SU-DHL-6 (cell line): ENCODE measurements at regions not wholly inside any gene's neighbourhood (a gene's known extent, or its start where the extent isn't known, plus 50 kb on each side); places are given as distances from the start of the nearest gene placed in this dataset.

ENCODE experiments used
- H2AFZ ChIP-seq: fragments of 200-600 bp; sonication (generic); 2 replicates; pipeline ENCODE4 v1.6.1; 2014; ENCODE audit warnings: low read depth, mild to moderate bottlenecking, moderate library complexity, mixed read lengths, antibody characterized with exemption, low read length; ENCODE audit not compliant: severe bottlenecking
- H3F3A ChIP-seq: fragments of 200-600 bp; shearing (Covaris generic); 2 replicates; pipeline ENCODE4 v1.6.0; 2016; ENCODE audit warnings: antibody characterized with exemption, mild to moderate bottlenecking; ENCODE audit not compliant: insufficient read depth
- H3K27ac ChIP-seq: fragments of 200-600 bp; sonication (generic); 2 replicates; pipeline ENCODE4 v1.5.1; 2016; ENCODE audit warnings: low read depth, mild to moderate bottlenecking, low read length, moderate library complexity, mixed read lengths
- H3K27me3 ChIP-seq: fragments of 200-600 bp; sonication (generic), shearing (Covaris generic); 2 replicates; pipeline ENCODE4 v1.6.0; 2014; ENCODE audit warnings: mild to moderate bottlenecking, low read length
- H3K36me3 ChIP-seq: fragments of 200-600 bp; sonication (generic); 2 replicates; pipeline ENCODE4 v1.6.1; 2014; ENCODE audit warnings: mild to moderate bottlenecking, low read length, mixed read lengths
- H3K4me2 ChIP-seq: fragments of 300-600, 200-600 bp; shearing (Covaris generic), sonication (generic); 2 replicates; pipeline ENCODE4 v1.6.0; 2014; ENCODE audit warnings: low read length, low read depth, mild to moderate bottlenecking; ENCODE audit not compliant: poor library complexity, severe bottlenecking
- H3K4me3 ChIP-seq: fragments of 200-600 bp; sonication (generic); 2 replicates; pipeline ENCODE4 v1.5.1; 2014; ENCODE audit warnings: antibody characterized with exemption, low read length, mild to moderate bottlenecking, mixed read lengths; ENCODE audit not compliant: insufficient read depth, poor library complexity, severe bottlenecking
- H3K79me2 ChIP-seq: fragments of 200-600 bp; sonication (generic); 2 replicates; pipeline ENCODE4 v1.6.1; 2014; ENCODE audit warnings: mild to moderate bottlenecking, low read length, moderate library complexity; ENCODE audit not compliant: insufficient read depth
- H3K9ac ChIP-seq: fragments of 200-600 bp; sonication (generic); 2 replicates; pipeline ENCODE4 v1.7.0; 2014; ENCODE audit warnings: mild to moderate bottlenecking, low read length
- H3K9me2 ChIP-seq: fragments of 200-600 bp; sonication (generic); replicated peaks from 2 replicates; pipeline ENCODE4 v1.6.1; 2014; ENCODE audit warnings: low read length; ENCODE audit not compliant: insufficient read depth
- H3K9me3 ChIP-seq: fragments of 200-600 bp; sonication (generic); 2 replicates; pipeline ENCODE4 v1.6.1; 2014; ENCODE audit warnings: low read length, mixed read lengths; ENCODE audit not compliant: insufficient read depth
- H4K20me1 ChIP-seq: fragments of 200-600 bp; sonication (generic); 2 replicates; pipeline ENCODE4 v1.6.1; 2014; ENCODE audit warnings: low read depth, mild to moderate bottlenecking, antibody characterized with exemption, low read length, moderate library complexity, mixed read lengths
- EZH2phosphoT487 ChIP-seq: fragments of 200-600 bp; sonication (generic), shearing (Covaris generic); conservative IDR thresholded peaks from 2 replicates; pipeline ENCODE4 v1.6.1; 2018; ENCODE audit warnings: mild to moderate bottlenecking, antibody characterized with exemption, low read length, moderate library complexity, mixed read lengths
- TF ChIP-seq, protein P1 (sequence below): fragments of 200-600 bp; sonication (generic); IDR thresholded peaks from one replicate; pipeline ENCODE4 v1.5.1; 2017; ENCODE audit warnings: antibody characterized with exemption, mild to moderate bottlenecking, low read length, moderate library complexity; ENCODE audit not compliant: insufficient read depth, poor library complexity, severe bottlenecking

DNA sequence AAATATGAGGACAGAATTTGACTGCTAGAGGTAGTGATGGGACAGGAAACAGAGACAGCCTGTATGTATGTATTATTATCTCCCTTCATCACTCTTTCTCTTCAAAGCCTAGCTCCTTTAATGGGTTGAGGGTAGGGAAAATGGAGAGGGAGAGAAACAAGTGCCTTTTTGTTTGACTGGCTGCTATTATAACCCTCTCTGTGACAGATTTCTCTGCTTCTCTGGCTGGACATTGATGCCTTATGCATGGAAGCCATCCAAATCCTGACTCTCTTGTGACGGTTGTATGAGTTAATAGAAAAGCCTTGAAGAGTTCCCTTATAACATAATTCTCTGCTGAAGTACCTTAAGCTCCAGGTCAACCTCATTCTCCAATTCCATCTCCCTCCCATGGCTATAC, 118.5 kb upstream of the COL5A2 start:
- H3K27me3 ChIP-seq: no peaks in the 10 kb centered on the region
- no peak overlapping the region for H3K4me2 ChIP-seq
- H3K9me2 ChIP-seq: no peaks in the 10 kb centered on the region
- H3K79me2 ChIP-seq: no peaks in the 10 kb centered on the region
- H3F3A ChIP-seq: no peaks in the 10 kb centered on the region
- no peak overlapping the region for H3K27ac ChIP-seq
- H3K9me3 ChIP-seq: no peaks in the 10 kb centered on the region
- TF ChIP-seq EZH2phosphoT487: no peak
- TF ChIP-seq, protein P1, sequence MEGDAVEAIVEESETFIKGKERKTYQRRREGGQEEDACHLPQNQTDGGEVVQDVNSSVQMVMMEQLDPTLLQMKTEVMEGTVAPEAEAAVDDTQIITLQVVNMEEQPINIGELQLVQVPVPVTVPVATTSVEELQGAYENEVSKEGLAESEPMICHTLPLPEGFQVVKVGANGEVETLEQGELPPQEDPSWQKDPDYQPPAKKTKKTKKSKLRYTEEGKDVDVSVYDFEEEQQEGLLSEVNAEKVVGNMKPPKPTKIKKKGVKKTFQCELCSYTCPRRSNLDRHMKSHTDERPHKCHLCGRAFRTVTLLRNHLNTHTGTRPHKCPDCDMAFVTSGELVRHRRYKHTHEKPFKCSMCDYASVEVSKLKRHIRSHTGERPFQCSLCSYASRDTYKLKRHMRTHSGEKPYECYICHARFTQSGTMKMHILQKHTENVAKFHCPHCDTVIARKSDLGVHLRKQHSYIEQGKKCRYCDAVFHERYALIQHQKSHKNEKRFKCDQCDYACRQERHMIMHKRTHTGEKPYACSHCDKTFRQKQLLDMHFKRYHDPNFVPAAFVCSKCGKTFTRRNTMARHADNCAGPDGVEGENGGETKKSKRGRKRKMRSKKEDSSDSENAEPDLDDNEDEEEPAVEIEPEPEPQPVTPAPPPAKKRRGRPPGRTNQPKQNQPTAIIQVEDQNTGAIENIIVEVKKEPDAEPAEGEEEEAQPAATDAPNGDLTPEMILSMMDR: no peak
- H2AFZ ChIP-seq: no peak overlapping the region
- no peaks in the 10 kb centered on the region for H3K36me3 ChIP-seq
- H3K9ac ChIP-seq: no peak overlapping the region
- no peaks in the 10 kb centered on the region for H4K20me1 ChIP-seq
- no peak overlapping the region for H3K4me3 ChIP-seq

DNA sequence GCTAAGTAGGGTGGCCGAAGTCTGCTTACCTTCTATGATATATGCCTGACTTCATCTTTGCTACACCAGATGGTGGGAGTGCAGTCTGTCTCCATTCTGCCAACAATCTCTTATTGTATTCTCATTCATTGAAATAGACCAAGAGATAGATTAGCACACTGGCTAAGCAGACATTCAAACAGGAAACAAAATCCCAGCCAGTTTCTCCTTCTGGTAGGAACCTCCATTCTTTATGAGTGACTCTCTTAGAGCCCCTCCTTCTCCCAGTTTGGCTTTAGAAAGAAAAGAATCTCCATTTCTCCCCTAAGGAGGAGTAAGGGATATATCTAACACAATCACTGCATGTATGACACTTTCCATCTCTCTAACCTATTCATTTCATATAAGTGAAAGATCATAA, 118.9 kb upstream of the COL5A2 start:
- Histone ChIP-seq H4K20me1 (no peaks in the 10 kb centered on the region), H3F3A (no peaks in the 10 kb centered on the region), H3K79me2 (no peaks in the 10 kb centered on the region), H3K9me2 (no peaks in the 10 kb centered on the region), H3K27ac (no peak overlapping the region), H3K4me3 (no peak overlapping the region), H3K9me3 (no peaks in the 10 kb centered on the region), H3K4me2 (no peak overlapping the region), H3K9ac (no peak overlapping the region), H2AFZ (no peak overlapping the region), H3K36me3 (no peaks in the 10 kb centered on the region), H3K27me3 (no peaks in the 10 kb centered on the region)
- TF ChIP-seq EZH2phosphoT487: no peak
- TF ChIP-seq, protein P1: no peak

DNA sequence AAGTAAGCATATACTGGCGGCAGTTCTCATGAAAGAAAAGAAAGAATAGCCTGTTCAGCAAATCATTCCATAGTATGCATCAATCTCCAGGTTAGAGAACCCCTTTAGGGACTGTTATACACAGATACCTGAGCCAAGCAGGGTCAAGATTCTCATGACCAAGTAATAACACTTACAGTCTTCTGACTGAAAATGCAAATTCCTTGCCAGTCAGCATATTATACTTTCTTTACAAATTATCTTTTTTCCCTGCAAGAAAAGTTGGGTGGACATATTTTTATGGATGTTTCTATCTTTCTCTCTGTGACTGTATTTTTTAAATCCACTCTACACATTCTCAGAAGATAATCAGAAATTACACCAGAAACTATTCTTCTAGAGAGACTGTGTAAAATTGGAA, 120.4 kb upstream of the COL5A2 start:
- TF ChIP-seq, protein P1: no peak
- TF ChIP-seq EZH2phosphoT487: no peak
- no peak overlapping the region for H3K4me3 ChIP-seq

DNA sequence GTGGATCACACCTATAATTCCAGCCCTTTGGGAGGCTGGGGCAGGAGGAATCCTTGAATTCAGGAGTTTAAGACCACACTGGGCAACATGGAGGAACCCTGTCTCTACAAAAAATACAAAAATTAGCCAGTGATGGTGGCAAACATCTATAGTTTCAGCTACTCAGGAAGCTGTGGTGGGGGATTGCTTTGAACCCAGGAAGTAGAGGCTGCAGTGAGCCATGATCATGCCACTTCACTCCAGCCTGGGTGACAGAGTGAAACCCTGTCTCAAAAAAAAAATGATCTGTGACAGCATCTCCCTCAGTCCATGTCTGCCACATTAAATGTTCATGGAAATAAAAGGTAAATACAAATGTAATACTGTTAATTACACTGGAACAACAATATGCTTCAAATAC, 121.4 kb upstream of the COL5A2 start:
- no peaks in the 10 kb centered on the region for H3K9me3 ChIP-seq
- H3K27me3 ChIP-seq: no peaks in the 10 kb centered on the region

More for the DNA sequence above, 120.4 kb upstream of the COL5A2 start:
- Histone ChIP-seq H3K9me2 (no peaks in the 10 kb centered on the region), H3K9me3 (no peaks in the 10 kb centered on the region), H2AFZ (no peak overlapping the region), H3K27ac (no peak overlapping the region), H3K27me3 (no peaks in the 10 kb centered on the region), H3F3A (no peaks in the 10 kb centered on the region), H4K20me1 (no peaks in the 10 kb centered on the region), H3K36me3 (no peaks in the 10 kb centered on the region), H3K9ac (no peak overlapping the region), H3K4me2 (no peak overlapping the region), H3K79me2 (no peaks in the 10 kb centered on the region)

More for the DNA sequence above, 121.4 kb upstream of the COL5A2 start:
- Histone ChIP-seq H3K9me2 (no peaks in the 10 kb centered on the region), H3F3A (no peaks in the 10 kb centered on the region), H3K79me2 (no peaks in the 10 kb centered on the region), H3K4me2 (no peak overlapping the region), H3K4me3 (no peak overlapping the region), H2AFZ (no peak overlapping the region), H3K36me3 (no peaks in the 10 kb centered on the region), H3K9ac (no peak overlapping the region), H4K20me1 (no peaks in the 10 kb centered on the region), H3K27ac (no peak overlapping the region)
- TF ChIP-seq EZH2phosphoT487: no peak
- TF ChIP-seq, protein P1: no peak
